Kidney glomerular epithelial cell (primary cell): ENCODE measurements at regions not wholly inside any gene's neighbourhood (a gene's known extent, or its start where the extent isn't known, plus 50 kb on each side); places are given as distances from the start of the nearest gene placed in this dataset.

Experiments
- DNase-seq: peaks from one replicate; lab custom pipeline; 2025; lab: John Stamatoyannopoulos, UW

GRCh38 chr5:173802670-173803165 is 85.4 kb upstream of the CPEB4 start:
- DNase-seq = no peak

GRCh38 chr5:173804579-173804978 is 83.6 kb upstream of the CPEB4 start:
- DNase-seq = no peak

- no peak for DNase-seq
These were observed 81.7 kb upstream of the CPEB4 start for GRCh38 chr5:173806270-173807035.

GRCh38 chr5:173807181-173807655 is 80.9 kb upstream of the CPEB4 start:
- no peak for DNase-seq

GRCh38 chr5:173808079-173808808 is 79.9 kb upstream of the CPEB4 start:
- no peak for DNase-seq

- DNase-seq = no peak
These were observed 79.1 kb upstream of the CPEB4 start for GRCh38 chr5:173809014-173809413.

GRCh38 chr5:173812811-173813550 is 75.2 kb upstream of the CPEB4 start:
- DNase-seq = no peak

- no peak for DNase-seq
These were observed 74.1 kb upstream of the CPEB4 start for GRCh38 chr5:173814053-173814452.

GRCh38 chr5:173815571-173815970 is 72.6 kb upstream of the CPEB4 start:
- no peak for DNase-seq

- no peak for DNase-seq
These were observed 71.4 kb upstream of the CPEB4 start for GRCh38 chr5:173816728-173817127.

- no peak for DNase-seq
These were observed 70.6 kb upstream of the CPEB4 start for GRCh38 chr5:173817561-173817960.

GRCh38 chr5:173819521-173819920 is 68.6 kb upstream of the CPEB4 start:
- no peak for DNase-seq

- no peak for DNase-seq
These were observed 64.9 kb upstream of the CPEB4 start for GRCh38 chr5:173823274-173823644.

GRCh38 chr5:173823721-173824567 is 64.2 kb upstream of the CPEB4 start:
- DNase-seq = peak; percentile 96

GRCh38 chr5:173825215-173825865 is 62.8 kb upstream of the CPEB4 start:
- DNase-seq = peak; percentile 80

- peak; percentile 63 for DNase-seq
These were observed 62.1 kb upstream of the CPEB4 start for GRCh38 chr5:173826086-173826427.

- DNase-seq = peak; percentile 63
These were observed 61.5 kb upstream of the CPEB4 start for GRCh38 chr5:173826428-173827350.

GRCh38 chr5:173828952-173829351 is 59.2 kb upstream of the CPEB4 start:
- no peak for DNase-seq

- DNase-seq = peak; percentile 90
These were observed 58.3 kb upstream of the CPEB4 start for GRCh38 chr5:173829826-173830225.

- DNase-seq = no peak
These were observed 57.7 kb upstream of the CPEB4 start for GRCh38 chr5:173830421-173830820.
